Right ventricle myocardium superior (tissue), 1 donor: ENCODE measurements at regions not wholly inside any gene's neighbourhood (a gene's known extent, or its start where the extent isn't known, plus 50 kb on each side); places are given as distances from the start of the nearest gene placed in this dataset.

ENCODE experiments used
- ATAC-seq: fragments of 200-7000 bp; cut with Tn5 transposase; one replicate; pipeline ENCODE4 v1.9.1; 2020; ENCODE audit warnings: mild to moderate bottlenecking; ENCODE audit not compliant: poor library complexity
- DNase-seq: peaks from one replicate; pipeline ENCODE4 v3.0.0-alpha.2; 2020
- intact Hi-C: fragments of 100-400 bp; cut with DNase I; formaldehyde crosslinking; loops from one replicate; pipeline ENCODE4 v1.11.2; 2022
- donor health status: DM: no; HTN: yes; CAD: no; lungs with severe emphysema.

- intact Hi-C loops = no loop called here
- no peak for DNase-seq
- no peak for ATAC-seq
Measured at GRCh38 chr7:26919906-26920493, 55.6 kb upstream of the SKAP2 start.

- intact Hi-C loops = no loop called here
- ATAC-seq (no peak), DNase-seq (no peak)
Measured at GRCh38 chr7:26918241-26918640, 53.9 kb upstream of the SKAP2 start.

DNA sequence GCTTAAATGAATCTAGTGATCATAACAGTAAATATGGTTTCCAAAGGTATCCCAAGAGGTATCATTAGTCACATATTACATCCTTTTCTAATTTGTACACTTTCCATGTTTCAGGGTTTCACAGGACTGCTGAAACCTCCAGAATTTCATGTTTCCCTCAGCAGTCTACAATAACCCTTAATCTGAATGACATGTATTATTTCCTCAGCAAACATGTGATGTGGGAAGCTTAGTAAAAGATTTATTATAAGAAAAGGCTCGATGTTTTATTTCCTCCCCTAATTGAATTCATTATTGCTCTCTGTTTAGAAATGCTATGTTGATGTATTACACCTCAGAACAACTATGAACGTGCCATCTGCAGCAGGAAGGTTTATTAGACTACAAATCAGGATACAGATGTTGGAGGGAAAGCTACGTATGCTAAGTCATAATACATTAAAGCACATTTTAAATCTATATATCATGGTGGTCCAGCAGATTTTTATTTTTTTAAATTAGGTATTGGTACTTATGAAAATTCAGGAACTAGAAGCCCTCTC, 52.5 kb upstream of the SKAP2 start:
- intact Hi-C loops = no loop called here
- ATAC-seq (no peak), DNase-seq (no peak)

GRCh38 chr7:26916336-26916735, 51.9 kb upstream of the SKAP2 start:
- intact Hi-C loops = no loop called here
- DNase-seq (no peak), ATAC-seq (no peak)
